ENCODE measurements at regions not wholly inside any gene's neighbourhood (a gene's known extent, or its start where the extent isn't known, plus 50 kb on each side); places are given as distances from the start of the nearest gene placed in this dataset.

DNA sequence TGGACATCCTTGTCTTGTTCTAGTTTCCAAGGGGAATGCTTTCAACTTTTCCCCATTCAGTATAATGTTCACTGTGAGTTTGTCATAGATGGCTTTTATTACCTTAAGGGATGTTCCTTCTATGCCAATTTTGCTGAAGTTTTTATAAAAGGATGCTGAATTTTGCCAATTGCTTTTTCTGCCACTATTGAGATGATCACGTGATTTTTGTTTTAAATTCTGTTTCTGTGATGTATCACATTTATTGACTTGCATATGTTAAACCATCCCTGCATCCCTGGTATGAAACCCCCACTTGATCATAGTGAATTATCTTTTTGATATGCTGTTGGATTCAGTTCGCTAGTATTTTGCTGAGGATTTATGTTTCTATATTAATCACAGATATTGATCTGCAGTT is 130.6 kb upstream of the TAB2 start:
- TF ChIP-seq MAFK (IDR thresholded peaks at IDR 0.05; ENCODE audit: low read depth, low read length) (no peak), TAF1 (IDR thresholded peaks at IDR 0.05; ENCODE audit: low read depth, low read length) (no peak), RAD21 (IDR thresholded peaks at IDR 0.05 in 1 of 2, conservative IDR thresholded peaks at IDR 0.05 in 1 of 2; ENCODE audit: low read depth in 2 of 2, low read length in 2 of 2) (no peak), TEAD4 (IDR thresholded peaks at IDR 0.05; ENCODE audit: low read depth, low read length) (no peak)
- TF ChIP-seq, protein P1, sequence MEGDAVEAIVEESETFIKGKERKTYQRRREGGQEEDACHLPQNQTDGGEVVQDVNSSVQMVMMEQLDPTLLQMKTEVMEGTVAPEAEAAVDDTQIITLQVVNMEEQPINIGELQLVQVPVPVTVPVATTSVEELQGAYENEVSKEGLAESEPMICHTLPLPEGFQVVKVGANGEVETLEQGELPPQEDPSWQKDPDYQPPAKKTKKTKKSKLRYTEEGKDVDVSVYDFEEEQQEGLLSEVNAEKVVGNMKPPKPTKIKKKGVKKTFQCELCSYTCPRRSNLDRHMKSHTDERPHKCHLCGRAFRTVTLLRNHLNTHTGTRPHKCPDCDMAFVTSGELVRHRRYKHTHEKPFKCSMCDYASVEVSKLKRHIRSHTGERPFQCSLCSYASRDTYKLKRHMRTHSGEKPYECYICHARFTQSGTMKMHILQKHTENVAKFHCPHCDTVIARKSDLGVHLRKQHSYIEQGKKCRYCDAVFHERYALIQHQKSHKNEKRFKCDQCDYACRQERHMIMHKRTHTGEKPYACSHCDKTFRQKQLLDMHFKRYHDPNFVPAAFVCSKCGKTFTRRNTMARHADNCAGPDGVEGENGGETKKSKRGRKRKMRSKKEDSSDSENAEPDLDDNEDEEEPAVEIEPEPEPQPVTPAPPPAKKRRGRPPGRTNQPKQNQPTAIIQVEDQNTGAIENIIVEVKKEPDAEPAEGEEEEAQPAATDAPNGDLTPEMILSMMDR (IDR thresholded peaks at IDR 0.05; ENCODE audit: control extremely low read depth in 1 of 3, insufficient read depth in 1 of 3, low read depth in 1 of 3, low read length in 3 of 3), result no peak

Measured in H1 (cell line).